ENCODE measurements at regions not wholly inside any gene's neighbourhood (a gene's known extent, or its start where the extent isn't known, plus 50 kb on each side); places are given as distances from the start of the nearest gene placed in this dataset.

GRCh38 chr2:163541943-163542342, 193.9 kb downstream of the FIGN start:
- Mint-ChIP-seq H3K9me3 (peaks cover 3% of the 10 kb centered on the region), H3K4me3 (no peak overlapping the region), H3K27me3 (ENCODE audit: low read depth) (no peaks in the 10 kb centered on the region), H3K4me1 (no peaks in the 10 kb centered on the region), H3K36me3 (ENCODE audit: low read depth) (peaks cover 2% of the 10 kb centered on the region), H3K27ac (ENCODE audit: unreplicated experiment) (no peak overlapping the region)
- no peak for DNase-seq (ENCODE audit: low read depth, low spot score)
- no peak for TF ChIP-seq CTCF (conservative IDR thresholded peaks at IDR 0.05)

GRCh38 chr2:163541495-163541894, 194.3 kb downstream of the FIGN start:
- no peak for DNase-seq (ENCODE audit: low read depth, low spot score)
- Mint-ChIP-seq H3K36me3 (ENCODE audit: low read depth) (peaks cover 2% of the 10 kb centered on the region), H3K27me3 (ENCODE audit: low read depth) (no peaks in the 10 kb centered on the region), H3K4me1 (no peaks in the 10 kb centered on the region), H3K27ac (ENCODE audit: unreplicated experiment) (no peak overlapping the region), H3K9me3 (peaks cover 3% of the 10 kb centered on the region), H3K4me3 (no peak overlapping the region)
- TF ChIP-seq CTCF (conservative IDR thresholded peaks at IDR 0.05): no peak

GRCh38 chr2:163528640-163529217, 207.1 kb downstream of the FIGN start:
- no peak overlapping the region for H3K4me3 Mint-ChIP-seq
- peaks cover 10% of the 10 kb centered on the region for H3K9me3 Mint-ChIP-seq
- H3K4me1 Mint-ChIP-seq: no peaks in the 10 kb centered on the region
- peaks cover 8% of the 10 kb centered on the region for H3K36me3 Mint-ChIP-seq (ENCODE audit: low read depth)
- H3K27me3 Mint-ChIP-seq (ENCODE audit: low read depth): no peaks in the 10 kb centered on the region
- no peak overlapping the region for H3K27ac Mint-ChIP-seq (ENCODE audit: unreplicated experiment)
- DNase-seq (ENCODE audit: low read depth, low spot score): no peak
- TF ChIP-seq CTCF (conservative IDR thresholded peaks at IDR 0.05): no peak

GRCh38 chr2:163527381-163527780, 208.4 kb downstream of the FIGN start:
- H3K27me3 Mint-ChIP-seq (ENCODE audit: low read depth): no peaks in the 10 kb centered on the region
- H3K36me3 Mint-ChIP-seq (ENCODE audit: low read depth): peaks cover 15% of the 10 kb centered on the region
- H3K4me1 Mint-ChIP-seq: no peaks in the 10 kb centered on the region
- no peak for DNase-seq (ENCODE audit: low read depth, low spot score)
- TF ChIP-seq CTCF (conservative IDR thresholded peaks at IDR 0.05): no peak
- H3K9me3 Mint-ChIP-seq: peaks cover 23% of the 10 kb centered on the region
- no peak overlapping the region for H3K4me3 Mint-ChIP-seq
- no peak overlapping the region for H3K27ac Mint-ChIP-seq (ENCODE audit: unreplicated experiment)

DNA sequence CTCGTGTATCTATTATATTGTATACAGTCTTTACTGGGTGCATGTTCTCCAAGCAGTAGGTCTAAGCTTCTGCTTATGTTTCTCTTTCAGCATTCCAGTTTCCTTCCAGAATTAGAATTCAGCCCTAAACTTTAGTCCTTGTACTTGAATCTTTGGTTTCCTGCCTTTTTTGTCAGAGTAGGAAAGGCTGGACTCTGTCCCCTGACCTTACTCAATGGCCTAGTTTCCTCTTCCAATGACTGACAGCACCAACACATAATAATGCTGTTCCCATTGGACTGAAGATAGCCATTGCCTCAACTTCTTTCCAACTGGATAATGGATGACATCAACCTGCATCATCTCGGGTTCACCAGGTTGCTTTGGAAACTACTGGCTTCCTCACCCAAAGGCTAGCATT, 217.0 kb downstream of the FIGN start:
- DNase-seq (ENCODE audit: low read depth, low spot score): no peak
- Mint-ChIP-seq H3K27me3 (ENCODE audit: low read depth) (no peaks in the 10 kb centered on the region), H3K9me3 (peaks cover 29% of the 10 kb centered on the region), H3K27ac (ENCODE audit: unreplicated experiment) (no peak overlapping the region), H3K4me1 (peaks cover 34% of the 10 kb centered on the region), H3K36me3 (ENCODE audit: low read depth) (peaks cover 7% of the 10 kb centered on the region), H3K4me3 (no peak overlapping the region)
- TF ChIP-seq CTCF (conservative IDR thresholded peaks at IDR 0.05): no peak
